Fibroblast of lung (primary cell): ENCODE measurements at regions not wholly inside any gene's neighbourhood (a gene's known extent, or its start where the extent isn't known, plus 50 kb on each side); places are given as distances from the start of the nearest gene placed in this dataset.

Experiments
- DNase-seq, 2 donors: peaks; one replicate each; pipeline versions ENCODE4 v3.0.0 to v3.0.0-alpha.2; 2010; ENCODE audit warnings: low read depth in 2 of 2
- H2AFZ ChIP-seq: 2 replicates; pipeline ENCODE4 v1.5.1; 2012; ENCODE audit warnings: low read length, control low read depth, inconsistent platforms
- H3K27ac ChIP-seq: 2 replicates; pipeline ENCODE4 v1.5.1; 2011; ENCODE audit warnings: low read length, control low read depth; ENCODE audit not compliant: insufficient read depth
- H3K27me3 ChIP-seq: 2 replicates; pipeline ENCODE4 v1.5.1; 2011; ENCODE audit warnings: mild to moderate bottlenecking, low read length; ENCODE audit not compliant: control insufficient read depth, insufficient read depth
- H3K36me3 ChIP-seq: 2 replicates; pipeline ENCODE4 v1.5.1; 2011; ENCODE audit warnings: low read length; ENCODE audit not compliant: control insufficient read depth, insufficient read depth
- H3K4me1 ChIP-seq: 2 replicates; pipeline ENCODE4 v1.5.1; 2011; ENCODE audit warnings: low read length; ENCODE audit not compliant: control insufficient read depth, insufficient read depth; ENCODE audit errors: extremely low read depth
- H3K4me2 ChIP-seq: 2 replicates; pipeline ENCODE4 v1.5.1; 2011; ENCODE audit warnings: low read length, control low read depth; ENCODE audit not compliant: insufficient read depth; ENCODE audit errors: extremely low read depth
- H3K4me3 ChIP-seq, 4 experiments: fragments of 200-600 bp in 1 of 4; sonication (generic) in 1 of 4; replicated peaks in 1 of 4; 2 replicates each; pipeline ENCODE4 v1.5.1; 2011 to 2016; ENCODE audit warnings: low read length in 4 of 4, low read depth in 3 of 4, mild to moderate bottlenecking in 3 of 4, control low read depth in 2 of 4, inconsistent platforms in 1 of 4, mixed read lengths in 1 of 4; ENCODE audit not compliant: insufficient read depth in 1 of 4; ENCODE audit errors: control extremely low read depth in 1 of 4
- H3K79me2 ChIP-seq: 2 replicates; pipeline ENCODE4 v1.5.1; 2012; ENCODE audit warnings: mild to moderate bottlenecking, low read length, inconsistent platforms; ENCODE audit not compliant: control insufficient read depth, insufficient read depth
- H3K9ac ChIP-seq: 2 replicates; pipeline ENCODE4 v1.5.1; 2011; ENCODE audit warnings: mild to moderate bottlenecking, low read length, control low read depth; ENCODE audit not compliant: insufficient read depth
- H3K9me3 ChIP-seq: 2 replicates; pipeline ENCODE4 v1.5.1; 2012; ENCODE audit warnings: low read depth, low read length; ENCODE audit not compliant: control insufficient read depth, insufficient read depth
- H4K20me1 ChIP-seq: 2 replicates; pipeline ENCODE4 v1.5.1; 2011; ENCODE audit warnings: low read length; ENCODE audit not compliant: control insufficient read depth, insufficient read depth; ENCODE audit errors: extremely low read depth
- CTCF ChIP-seq, 2 donors: IDR thresholded peaks in 1 of 2; conservative IDR thresholded peaks in 1 of 2; 1 replicate in 1 of 2; 2 replicates in 1 of 2; pipeline ENCODE4 v1.5.1; 2011 to 2012; ENCODE audit warnings: low read length in 2 of 2, control low read depth in 1 of 2, inconsistent platforms in 1 of 2, low read depth in 1 of 2, mild to moderate bottlenecking in 1 of 2
- EZH2 ChIP-seq: IDR thresholded peaks from 2 replicates; pipeline ENCODE4 v1.5.1; 2012; ENCODE audit warnings: low read length, control low read depth, mild to moderate bottlenecking; ENCODE audit errors: missing control alignments

GRCh38 chr4:164408831-164409230, 345.1 kb upstream of the SMIM31 start:
- H3K9me3 ChIP-seq, result no peaks in the 10 kb centered on the region
- no peaks in the 10 kb centered on the region for H4K20me1 ChIP-seq
- H3K36me3 ChIP-seq, result no peaks in the 10 kb centered on the region
- H3K4me2 ChIP-seq, result no peak overlapping the region
- H3K9ac ChIP-seq, result no peak overlapping the region
- no peaks in the 10 kb centered on the region for H3K4me1 ChIP-seq
- no peak for TF ChIP-seq CTCF (conservative IDR thresholded peaks at IDR 0.05 in 1 of 2, IDR thresholded peaks at IDR 0.05 in 1 of 2; ENCODE audit: low read depth in 1 of 2, low read length in 2 of 2)
- TF ChIP-seq EZH2, result no peak
- H3K4me3 ChIP-seq, result no peak overlapping the region
- H3K79me2 ChIP-seq, result no peaks in the 10 kb centered on the region
- no peak for DNase-seq
- H2AFZ ChIP-seq, result no peak overlapping the region
- H3K27me3 ChIP-seq, result no peaks in the 10 kb centered on the region
- H3K27ac ChIP-seq, result no peak overlapping the region

GRCh38 chr4:164410401-164410800, 343.5 kb upstream of the SMIM31 start:
- no peaks in the 10 kb centered on the region for H3K36me3 ChIP-seq
- H3K27me3 ChIP-seq, result no peaks in the 10 kb centered on the region
- DNase-seq, result no peak

GRCh38 chr4:164412246-164412645, 341.7 kb upstream of the SMIM31 start:
- TF ChIP-seq EZH2, result no peak
- no peak for TF ChIP-seq CTCF (conservative IDR thresholded peaks at IDR 0.05 in 1 of 2, IDR thresholded peaks at IDR 0.05 in 1 of 2; ENCODE audit: low read depth in 1 of 2, low read length in 2 of 2)
- no peaks in the 10 kb centered on the region for H3K4me1 ChIP-seq
- no peak overlapping the region for H2AFZ ChIP-seq
- no peaks in the 10 kb centered on the region for H3K79me2 ChIP-seq
- H3K36me3 ChIP-seq, result no peaks in the 10 kb centered on the region
- no peak overlapping the region for H3K27ac ChIP-seq
- H3K27me3 ChIP-seq, result no peaks in the 10 kb centered on the region
- H4K20me1 ChIP-seq, result no peaks in the 10 kb centered on the region
- H3K4me2 ChIP-seq, result no peak overlapping the region
- H3K4me3 ChIP-seq, result no peak overlapping the region
- DNase-seq, result no peak
- H3K9ac ChIP-seq, result no peak overlapping the region
- no peaks in the 10 kb centered on the region for H3K9me3 ChIP-seq

More at GRCh38 chr4:164410401-164410800, 343.5 kb upstream of the SMIM31 start:
- Histone ChIP-seq H3K4me2 (no peak overlapping the region), H3K4me3 (no peak overlapping the region), H3K79me2 (no peaks in the 10 kb centered on the region), H2AFZ (no peak overlapping the region), H3K9me3 (no peaks in the 10 kb centered on the region), H3K4me1 (no peaks in the 10 kb centered on the region), H4K20me1 (no peaks in the 10 kb centered on the region), H3K27ac (no peak overlapping the region), H3K9ac (no peak overlapping the region)
- TF ChIP-seq CTCF (conservative IDR thresholded peaks at IDR 0.05 in 1 of 2, IDR thresholded peaks at IDR 0.05 in 1 of 2; ENCODE audit: low read depth in 1 of 2, low read length in 2 of 2), result no peak
- TF ChIP-seq EZH2, result no peak
